H7 (cell line): ENCODE measurements at regions not wholly inside any gene's neighbourhood (a gene's known extent, or its start where the extent isn't known, plus 50 kb on each side); places are given as distances from the start of the nearest gene placed in this dataset.
"Not testable (repeated sequence)": the region's sequence is repeated elsewhere in the genome, so short reads cannot be mapped to it uniquely, and the experiment has no call there.

Experiments
- DNase-seq: peaks from one replicate; pipeline ENCODE4 v3.0.0; 2012
- H3K27me3 ChIP-seq: 2 replicates; pipeline ENCODE4 v1.6.0; 2011; ENCODE audit warnings: mild to moderate bottlenecking, low read length; ENCODE audit not compliant: control insufficient read depth, insufficient read depth
- H3K36me3 ChIP-seq: replicated peaks from 2 replicates; pipeline ENCODE4 v1.5.1; 2011; ENCODE audit warnings: low read length; ENCODE audit not compliant: control insufficient read depth, insufficient read depth
- H3K4me3 ChIP-seq: 2 replicates; pipeline ENCODE4 v1.5.1; 2011; ENCODE audit warnings: low read depth, mild to moderate bottlenecking, control low read depth, low read length, moderate library complexity; ENCODE audit not compliant: insufficient read depth

DNA sequence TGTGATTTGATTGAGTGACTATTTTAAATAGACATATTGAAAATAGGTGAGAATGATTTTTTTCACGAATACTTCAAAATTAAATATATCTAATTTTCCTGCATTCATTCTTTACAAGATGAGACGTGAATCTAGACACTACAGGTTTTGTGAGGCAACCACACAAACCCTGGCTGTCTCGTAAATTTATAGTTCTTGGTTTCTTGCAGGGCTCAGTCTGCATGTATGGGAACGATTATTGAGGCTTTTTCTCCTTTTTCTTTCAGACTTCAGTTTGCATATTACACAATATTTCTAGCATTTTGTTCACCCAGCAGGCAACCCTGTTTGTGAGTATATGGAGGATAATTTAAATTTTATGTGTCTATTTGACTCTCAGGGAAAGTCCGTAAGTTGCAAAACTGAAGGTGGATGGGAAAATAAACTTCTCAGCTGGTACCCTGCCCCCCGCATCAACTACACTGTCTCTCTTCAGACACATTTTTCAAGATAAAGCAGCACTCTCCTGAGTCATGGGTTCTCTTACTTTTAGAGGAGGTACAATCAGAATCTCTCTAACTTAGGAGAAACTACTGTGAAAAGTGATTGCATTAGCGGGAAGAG, 1349.3 kb downstream of the GRIK2 start:
- DNase-seq, result no peak
- Histone ChIP-seq H3K36me3 (no peaks in the 10 kb centered on the region), H3K4me3 (no peak overlapping the region), H3K27me3 (no peaks in the 10 kb centered on the region)

GRCh38 chr6:102742028-102742427, 1348.5 kb downstream of the GRIK2 start:
- H3K27me3 ChIP-seq, result no peaks in the 10 kb centered on the region
- no peak for DNase-seq
- no peak overlapping the region for H3K4me3 ChIP-seq
- H3K36me3 ChIP-seq, result no peaks in the 10 kb centered on the region

GRCh38 chr6:102736941-102737368, 1343.4 kb downstream of the GRIK2 start:
- H3K27me3 ChIP-seq, result no peaks in the 10 kb centered on the region
- H3K4me3 ChIP-seq, result no peak overlapping the region
- DNase-seq, result no peak
- H3K36me3 ChIP-seq, result no peaks in the 10 kb centered on the region

GRCh38 chr6:102732898-102733297, 1339.4 kb downstream of the GRIK2 start:
- no peaks in the 10 kb centered on the region for H3K36me3 ChIP-seq
- H3K27me3 ChIP-seq, result no peaks in the 10 kb centered on the region
- DNase-seq, result no peak
- no peak overlapping the region for H3K4me3 ChIP-seq

GRCh38 chr6:102722086-102722485, 1328.6 kb downstream of the GRIK2 start:
- H3K36me3 ChIP-seq, H3K4me3 ChIP-seq, H3K27me3 ChIP-seq, DNase-seq: not testable (repeated sequence)

DNA sequence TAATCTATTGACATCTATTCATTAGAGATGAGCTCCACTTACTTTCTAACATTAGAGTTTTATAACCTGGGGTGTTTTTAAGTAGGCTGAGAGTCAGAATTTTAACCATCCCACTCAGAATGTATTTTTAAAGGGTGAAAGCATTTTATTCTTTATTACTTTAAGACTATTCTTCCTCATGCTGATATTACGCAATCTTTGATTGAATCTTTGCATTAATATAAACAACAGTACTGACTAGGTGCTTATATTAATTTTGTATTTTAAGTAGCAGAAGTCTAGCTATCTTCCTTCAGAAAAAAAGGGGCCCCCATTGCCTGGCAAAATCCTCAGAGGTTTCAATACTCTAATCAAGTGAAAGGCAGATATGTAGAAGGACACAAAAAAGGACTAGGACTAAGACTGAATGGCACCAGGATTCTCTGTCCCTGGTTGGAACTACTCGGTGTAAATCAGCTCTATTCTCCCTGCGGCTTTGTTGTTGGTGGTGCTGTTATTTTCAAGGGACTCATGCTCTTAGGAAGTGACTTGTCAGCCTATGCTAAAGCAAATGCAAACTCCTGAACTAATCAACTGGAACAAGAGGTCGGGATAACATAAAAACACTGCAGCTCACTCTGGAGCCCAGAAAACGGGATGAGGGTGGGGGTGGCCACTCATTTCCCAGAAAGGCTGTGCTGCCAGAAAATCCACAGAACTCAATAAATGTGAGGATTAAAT, 1324.4 kb downstream of the GRIK2 start:
- no peak overlapping the region for H3K4me3 ChIP-seq
- H3K36me3 ChIP-seq, result no peaks in the 10 kb centered on the region
- H3K27me3 ChIP-seq, result no peaks in the 10 kb centered on the region
- DNase-seq, result no peak

GRCh38 chr6:102717252-102717651, 1323.7 kb downstream of the GRIK2 start:
- Histone ChIP-seq H3K4me3 (no peak overlapping the region), H3K36me3 (no peaks in the 10 kb centered on the region), H3K27me3 (no peaks in the 10 kb centered on the region)
- no peak for DNase-seq

DNA sequence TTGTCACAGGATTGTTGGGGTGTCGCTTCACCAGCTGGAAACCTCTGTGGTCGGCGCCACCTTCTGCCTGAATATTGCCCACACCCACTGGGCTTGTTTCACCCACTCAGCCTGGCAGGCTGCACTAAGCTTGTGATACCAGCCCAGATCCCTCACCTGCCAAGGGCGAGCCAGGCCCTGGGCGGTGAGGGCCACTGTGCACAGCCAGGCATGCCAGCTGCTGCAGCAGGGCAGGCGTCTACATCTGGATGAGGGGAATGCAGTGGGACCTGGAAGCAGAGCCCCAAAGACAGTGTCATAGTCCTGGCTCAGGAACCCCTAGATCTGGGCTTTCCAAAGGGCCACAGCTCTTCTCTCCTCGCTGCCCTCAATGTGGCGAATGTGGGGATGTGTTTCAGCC, 1307.5 kb downstream of the GRIK2 start:
- H3K4me3 ChIP-seq, result no peak overlapping the region
- no peaks in the 10 kb centered on the region for H3K27me3 ChIP-seq
- no peak for DNase-seq
- H3K36me3 ChIP-seq, result no peaks in the 10 kb centered on the region

DNA sequence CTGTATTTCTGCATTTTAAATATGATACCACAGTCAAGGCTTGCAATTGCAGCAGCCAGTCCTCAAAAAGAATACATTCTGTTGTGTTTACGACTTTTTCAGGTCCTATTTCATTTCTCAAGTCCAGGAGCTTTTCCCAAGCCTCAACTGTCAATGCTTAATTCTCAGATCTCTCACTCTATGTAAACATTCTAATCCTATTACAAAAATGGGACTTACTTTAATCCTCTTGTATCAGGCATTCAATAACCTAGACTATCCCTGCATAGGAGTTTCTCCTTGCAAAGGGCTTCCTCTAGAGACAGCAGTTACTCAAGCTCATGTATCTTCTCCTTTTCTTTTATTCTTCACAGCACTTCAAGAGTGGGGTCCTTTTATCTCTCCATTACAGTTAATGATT, 1293.0 kb downstream of the GRIK2 start:
- H3K36me3 ChIP-seq, result no peaks in the 10 kb centered on the region
- no peak for DNase-seq
- H3K27me3 ChIP-seq, result no peaks in the 10 kb centered on the region
- no peak overlapping the region for H3K4me3 ChIP-seq

DNA sequence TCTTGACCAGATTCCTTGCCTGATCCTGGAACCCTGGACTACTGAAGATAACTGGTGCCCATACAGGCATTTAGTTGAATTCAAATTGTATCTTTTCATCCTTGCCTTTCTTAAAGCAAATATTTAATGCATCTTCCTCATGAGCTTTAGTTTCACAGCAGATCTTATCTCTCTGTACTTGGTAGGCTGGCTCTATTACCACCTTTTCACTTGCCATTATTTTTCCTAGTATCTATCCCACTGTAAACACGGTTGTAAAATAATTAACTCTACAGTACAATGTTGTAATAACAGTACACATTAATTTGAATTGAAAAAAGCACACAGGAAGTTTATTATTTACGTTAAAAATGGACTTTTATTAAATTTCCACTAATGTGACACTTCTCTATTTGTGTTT, 1286.9 kb downstream of the GRIK2 start:
- Histone ChIP-seq H3K27me3 (no peaks in the 10 kb centered on the region), H3K4me3 (no peak overlapping the region), H3K36me3 (no peaks in the 10 kb centered on the region)
- DNase-seq, result no peak

DNA sequence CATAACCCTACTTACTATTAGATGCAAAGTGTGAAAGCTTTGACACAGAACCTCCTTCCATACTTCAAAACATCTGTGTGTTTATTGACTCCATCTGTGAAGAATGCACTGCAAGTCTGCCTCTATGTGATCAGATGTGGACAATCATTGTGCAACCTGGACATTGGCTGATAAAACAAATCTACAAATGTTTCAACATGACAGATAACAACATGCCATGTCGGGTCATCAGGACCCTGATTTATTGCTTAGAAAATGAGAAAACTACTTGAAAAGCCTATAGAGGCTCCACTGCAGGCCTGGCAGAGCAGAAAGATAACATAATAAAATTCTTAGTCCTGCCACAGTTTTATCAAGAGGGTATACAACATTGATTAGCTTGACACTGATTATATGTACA, 1286.4 kb downstream of the GRIK2 start:
- H3K36me3 ChIP-seq, result no peaks in the 10 kb centered on the region
- no peak for DNase-seq
- no peaks in the 10 kb centered on the region for H3K27me3 ChIP-seq
- H3K4me3 ChIP-seq, result no peak overlapping the region

DNA sequence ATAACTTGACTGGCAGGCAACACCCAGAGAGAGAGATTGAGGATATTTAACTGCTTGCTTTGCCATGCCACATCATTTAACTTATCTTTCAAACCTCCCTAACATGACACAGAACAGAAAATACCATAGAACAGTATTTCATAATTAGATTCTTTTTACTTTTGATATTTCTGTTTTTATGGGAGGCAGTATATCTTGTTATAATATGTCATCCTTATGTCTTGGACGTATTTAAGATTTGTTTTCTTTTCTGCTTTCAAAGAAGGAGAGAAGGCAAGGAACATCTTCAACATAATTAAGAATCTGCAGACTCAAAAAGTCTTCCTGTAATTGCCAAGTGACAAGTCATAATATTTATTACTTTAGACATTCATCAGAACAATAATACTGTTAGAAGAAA, 1283.7 kb downstream of the GRIK2 start:
- Histone ChIP-seq H3K27me3 (no peaks in the 10 kb centered on the region), H3K4me3 (no peak overlapping the region), H3K36me3 (no peaks in the 10 kb centered on the region)
- no peak for DNase-seq

DNA sequence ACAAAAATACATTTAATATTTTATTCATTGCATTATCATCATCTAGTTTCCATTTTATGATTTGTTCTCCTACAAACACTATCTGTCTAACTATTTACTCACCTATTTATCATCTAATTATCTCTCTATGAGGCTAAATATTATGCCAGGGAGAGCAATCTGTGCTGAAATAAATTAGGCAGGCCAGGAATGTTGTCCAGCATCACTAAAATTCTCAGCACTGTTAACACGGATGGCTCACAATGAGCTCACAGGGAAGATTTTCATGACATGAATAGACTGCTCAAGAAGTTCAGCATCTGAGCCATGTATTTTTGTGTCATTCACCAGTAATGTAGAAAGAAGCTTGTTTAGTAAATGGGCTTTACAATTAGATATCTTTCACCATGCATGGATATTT, 1277.2 kb downstream of the GRIK2 start:
- H3K27me3 ChIP-seq, result no peaks in the 10 kb centered on the region
- DNase-seq, result no peak

GRCh38 chr6:102662851-102663250, 1269.3 kb downstream of the GRIK2 start:
- H3K4me3 ChIP-seq, result no peak overlapping the region
- H3K27me3 ChIP-seq, result no peaks in the 10 kb centered on the region
- no peak for DNase-seq
- no peaks in the 10 kb centered on the region for H3K36me3 ChIP-seq

More for the DNA sequence above, 1277.2 kb downstream of the GRIK2 start:
- Histone ChIP-seq H3K36me3 (no peaks in the 10 kb centered on the region), H3K4me3 (no peak overlapping the region)

DNA sequence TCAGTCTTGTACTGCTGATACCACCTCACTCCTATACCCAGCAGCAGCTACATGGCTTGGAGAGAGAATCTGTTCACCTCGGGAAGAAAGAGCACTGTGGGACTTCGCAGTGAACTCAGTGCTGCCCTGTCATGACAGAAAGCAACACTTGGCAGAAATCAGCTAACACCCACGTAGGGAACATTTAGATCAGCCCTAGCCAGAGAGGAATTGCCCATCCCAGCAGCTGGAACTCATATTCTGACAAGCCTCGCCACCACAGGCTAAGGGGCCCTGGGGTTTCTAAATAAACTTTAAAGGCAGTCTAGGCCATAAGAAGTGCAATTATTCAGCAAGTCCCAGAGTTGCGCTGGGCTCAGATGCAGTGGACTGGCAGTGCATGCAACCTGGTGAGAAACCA, 1266.8 kb downstream of the GRIK2 start:
- no peak for DNase-seq
- no peak overlapping the region for H3K4me3 ChIP-seq
- no peaks in the 10 kb centered on the region for H3K27me3 ChIP-seq
- H3K36me3 ChIP-seq, result no peaks in the 10 kb centered on the region
